HG02970 (cell line): ENCODE measurements at regions not wholly inside any gene's neighbourhood (a gene's known extent, or its start where the extent isn't known, plus 50 kb on each side); places are given as distances from the start of the nearest gene placed in this dataset.

Experiments used
- ATAC-seq: cut with Tn5 transposase; IDR thresholded peaks from one replicate; pipeline ENCODE4 v1.9.1; 2021; ENCODE audit warnings: mild to moderate bottlenecking, moderate library complexity, moderate number of reproducible peaks; ENCODE audit not compliant: unreplicated experiment, low FRiP score

DNA sequence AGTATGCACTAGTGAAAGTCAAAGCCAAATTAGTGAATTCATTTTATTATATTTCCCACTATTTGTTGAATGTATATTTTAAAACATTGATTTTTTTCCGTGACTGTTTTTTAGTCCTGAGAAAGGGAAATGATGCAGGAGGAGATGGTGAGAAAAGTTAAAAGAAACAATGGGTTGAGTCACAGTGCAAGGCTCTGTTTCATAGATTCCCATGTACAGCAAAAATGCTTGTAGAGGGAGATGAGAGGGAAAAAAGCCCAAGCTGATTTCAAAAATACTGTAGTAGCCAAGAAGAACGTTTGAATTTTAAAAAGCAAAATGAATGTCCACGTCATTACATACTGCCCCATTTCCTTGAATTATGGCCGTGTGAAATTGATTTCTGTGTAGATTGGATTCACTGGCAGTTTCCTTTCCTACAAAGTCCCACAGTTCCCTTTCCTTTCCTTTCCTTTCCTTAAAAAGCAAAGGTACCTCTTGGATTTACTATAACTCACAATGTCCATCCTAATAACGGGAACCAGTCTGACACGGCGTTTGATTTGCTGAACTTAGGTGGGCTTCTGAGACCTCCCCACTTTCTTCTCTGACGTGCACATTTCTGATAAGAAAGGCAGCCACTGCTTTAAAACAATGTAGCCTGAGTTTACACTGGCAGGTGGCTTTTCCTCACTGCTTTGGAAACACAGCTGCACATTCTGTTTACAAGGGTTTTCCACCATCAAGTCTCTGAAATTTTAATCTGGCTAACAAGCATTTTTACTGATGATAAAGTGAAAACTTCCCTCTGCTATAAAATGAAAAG, 63.7 kb downstream of the SPCS3 start:
- no peak for ATAC-seq

- ATAC-seq = no peak
Measured at GRCh38 chr4:176385601-176386000, 65.8 kb downstream of the SPCS3 start.

DNA sequence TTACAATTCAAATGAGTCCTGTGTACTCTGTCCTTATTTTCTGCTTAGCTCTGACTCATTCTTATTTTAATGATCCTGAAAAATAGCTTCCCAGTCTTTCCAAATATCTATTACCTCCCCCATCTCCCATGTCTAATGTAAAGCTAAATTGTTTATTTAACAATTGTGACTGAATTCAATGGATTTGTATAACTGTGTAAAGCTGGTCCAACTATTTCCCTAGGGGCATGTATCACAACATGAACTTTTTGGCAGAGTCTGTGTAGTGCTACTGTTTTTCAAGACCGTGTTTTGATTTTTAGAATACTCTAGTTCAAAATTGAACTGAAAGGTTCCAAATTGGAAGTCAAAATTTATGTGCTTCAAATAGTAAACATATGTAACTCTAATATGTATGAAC, 67.8 kb downstream of the SPCS3 start:
- no peak for ATAC-seq

DNA sequence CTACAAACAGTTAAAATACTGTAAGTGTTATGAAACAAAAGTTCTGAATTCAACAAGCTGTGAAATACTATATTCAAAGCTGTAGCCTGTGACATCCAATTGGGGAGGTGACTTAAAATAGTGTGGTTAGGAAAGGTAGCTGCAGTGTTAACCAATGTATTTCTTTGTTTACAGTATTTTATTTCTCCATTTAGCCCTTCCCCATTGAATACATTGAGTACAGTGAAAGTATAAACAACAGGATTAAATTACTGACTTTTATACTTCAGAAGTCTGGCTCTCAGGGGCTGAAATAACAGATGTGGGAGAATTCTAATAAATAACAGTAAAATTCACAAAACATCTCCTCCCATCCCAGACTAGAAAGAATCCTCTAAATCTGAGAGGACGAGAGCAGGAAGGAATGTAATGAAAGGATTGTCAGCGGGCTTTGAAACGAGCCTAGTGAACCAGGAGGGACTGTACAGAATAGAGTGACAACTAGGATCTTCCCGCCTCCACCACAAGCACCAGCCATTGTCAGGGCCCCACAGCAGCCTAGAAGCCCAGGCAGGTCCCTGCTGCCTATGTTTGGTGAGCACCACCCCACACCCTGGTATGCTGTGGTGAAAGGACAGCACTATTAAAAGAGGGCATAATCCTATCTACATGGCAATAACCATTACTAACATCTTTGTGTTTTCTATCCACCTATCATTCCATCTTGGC, 73.7 kb downstream of the SPCS3 start:
- ATAC-seq = no peak

DNA sequence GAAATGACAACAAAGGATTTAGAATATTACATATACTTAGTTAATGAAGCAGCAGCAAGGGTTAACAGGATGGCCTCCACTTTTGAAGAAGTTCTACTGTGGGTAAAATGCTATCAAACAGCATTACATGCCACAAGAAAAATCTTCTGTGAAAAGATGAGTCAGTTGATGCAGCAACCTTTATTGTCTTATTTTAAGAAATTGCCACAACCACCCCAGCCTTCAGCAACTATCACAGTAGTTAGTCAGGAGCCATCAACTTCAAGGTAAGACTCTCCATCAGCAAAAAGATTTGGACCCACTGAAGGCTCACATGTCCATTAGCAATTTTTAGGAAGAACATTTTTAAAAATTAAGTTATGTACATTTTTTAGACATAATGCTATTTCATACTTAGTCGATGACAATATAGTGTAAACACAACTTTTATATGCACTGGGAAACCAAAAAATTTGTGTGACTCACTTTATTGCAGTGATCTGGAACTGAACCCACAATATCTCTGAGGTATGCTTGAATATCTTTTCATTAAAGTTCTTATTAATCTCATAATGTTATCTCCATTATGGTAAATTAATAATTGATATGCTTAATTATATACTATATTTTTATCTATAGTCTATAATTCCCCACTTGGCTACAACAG, 81.2 kb downstream of the SPCS3 start:
- no peak for ATAC-seq

DNA sequence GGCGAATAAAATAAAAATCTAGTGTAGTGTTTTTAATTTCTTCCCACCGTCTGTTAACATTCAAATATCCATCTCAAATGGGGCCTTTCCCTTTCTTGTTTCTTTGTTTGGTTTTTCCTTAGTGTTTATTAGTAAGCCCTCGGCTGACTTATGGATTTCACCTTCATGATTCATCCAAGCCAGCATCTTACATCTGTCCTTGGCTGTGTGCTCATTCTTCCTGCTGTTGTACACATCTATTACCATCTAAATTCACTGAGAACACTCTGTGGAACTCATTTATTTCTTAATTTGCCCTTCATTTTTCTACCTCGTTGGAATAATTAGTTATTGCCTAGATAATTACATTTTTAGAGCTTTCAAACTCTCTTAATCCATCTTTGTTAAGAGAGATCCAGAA, 84.9 kb downstream of the SPCS3 start:
- no peak for ATAC-seq

- no peak for ATAC-seq
Measured at GRCh38 chr4:176406297-176406696, 86.5 kb downstream of the SPCS3 start.

DNA sequence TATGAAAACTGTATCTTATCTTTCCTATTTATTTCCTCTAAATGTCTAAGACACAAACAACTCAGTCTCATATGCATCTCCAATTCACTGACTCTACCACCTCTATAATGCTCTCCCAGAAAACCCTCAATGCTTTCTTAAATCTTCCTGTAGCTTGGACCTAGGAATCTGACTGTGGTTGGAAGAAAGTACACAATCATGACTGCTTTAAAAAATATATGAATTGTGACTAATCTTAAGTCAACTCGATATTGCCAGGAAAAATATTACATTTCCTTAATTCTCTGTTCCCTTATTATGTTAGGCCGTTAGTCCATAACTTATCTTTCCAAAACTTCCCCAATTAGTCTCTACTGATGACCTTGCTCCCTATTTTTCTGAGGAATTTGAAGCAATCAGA, 87.0 kb downstream of the SPCS3 start:
- no peak for ATAC-seq

GRCh38 chr4:176409627-176410026, 89.9 kb downstream of the SPCS3 start:
- ATAC-seq = no peak

GRCh38 chr4:176413171-176413570, 93.4 kb downstream of the SPCS3 start:
- ATAC-seq = no peak

DNA sequence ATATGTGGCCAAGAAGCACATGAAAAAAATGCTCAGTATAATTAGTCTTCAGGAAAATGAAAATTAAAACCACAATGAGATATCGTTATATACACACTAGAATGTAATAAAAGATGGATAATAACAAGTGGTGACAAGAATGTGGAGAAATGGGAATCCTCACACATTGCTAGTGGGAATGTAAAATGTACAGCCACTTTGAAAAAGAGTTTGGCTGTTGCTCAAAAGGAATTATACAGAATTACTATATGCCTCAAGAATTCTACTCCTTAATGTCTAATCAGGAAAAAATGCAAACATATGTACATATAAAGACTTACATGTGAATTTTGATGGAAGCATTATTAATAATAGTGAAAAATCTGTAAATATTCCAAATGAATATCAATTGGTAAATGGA, 102.2 kb downstream of the SPCS3 start:
- no peak for ATAC-seq

DNA sequence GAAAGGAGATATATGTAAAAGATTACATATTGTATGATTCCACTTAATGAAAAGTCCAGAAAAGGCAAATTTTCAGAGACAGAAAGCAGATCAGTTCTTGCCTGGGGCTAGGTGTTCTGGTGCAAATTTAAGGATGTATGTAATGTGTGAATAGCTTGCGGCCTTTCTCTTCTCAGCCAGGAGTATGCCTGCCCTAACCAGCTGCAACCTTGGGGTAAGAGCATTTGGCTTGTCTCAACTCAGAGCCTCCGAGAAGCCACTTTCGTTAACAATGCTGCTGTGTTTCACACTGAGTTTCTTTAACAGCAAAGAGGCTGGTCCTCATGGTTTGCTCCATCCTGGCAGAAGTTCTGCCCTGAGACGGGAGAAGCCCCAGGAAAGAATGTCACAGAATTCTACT, 102.7 kb downstream of the SPCS3 start:
- no peak for ATAC-seq

GRCh38 chr4:176425035-176425434, 105.3 kb downstream of the SPCS3 start:
- no peak for ATAC-seq

- ATAC-seq = no peak
Measured at GRCh38 chr4:176432811-176433540, 113.2 kb downstream of the SPCS3 start.

- no peak for ATAC-seq
Measured at GRCh38 chr4:176433983-176434382, 114.2 kb downstream of the SPCS3 start.

- ATAC-seq = no peak
Measured at GRCh38 chr4:176435901-176436292, 116.1 kb downstream of the SPCS3 start.

DNA sequence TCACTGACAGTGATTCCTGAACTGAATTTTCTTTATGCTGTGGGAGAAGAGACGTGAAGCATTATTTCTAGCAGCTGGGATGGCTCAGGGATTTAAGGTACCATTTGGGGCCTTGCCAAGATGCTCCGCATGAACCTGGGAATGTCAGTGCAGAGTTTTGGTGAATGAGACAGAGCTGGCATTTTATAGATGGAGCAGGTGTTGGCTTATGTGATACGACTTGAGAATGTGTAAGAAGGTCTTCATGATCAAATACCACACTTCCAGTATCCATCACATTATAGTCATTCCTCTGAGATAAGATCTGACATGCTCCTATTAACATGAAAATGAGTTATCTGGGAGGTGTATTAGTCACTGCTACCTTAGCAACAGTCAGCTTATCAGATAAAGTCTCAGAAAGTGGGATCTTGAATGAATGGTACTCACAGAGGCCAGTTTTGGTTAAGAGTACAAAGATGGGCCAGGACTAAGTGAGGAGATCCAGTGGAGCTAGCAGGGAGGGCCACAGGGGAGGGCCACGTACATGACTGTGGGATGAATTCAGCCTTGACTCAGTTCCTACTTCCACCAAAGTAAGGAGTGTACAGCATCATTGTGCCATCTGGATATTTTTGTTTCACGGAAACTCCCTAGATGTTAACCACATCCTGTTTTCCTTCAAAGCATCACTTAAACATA, 116.7 kb downstream of the SPCS3 start:
- no peak for ATAC-seq

DNA sequence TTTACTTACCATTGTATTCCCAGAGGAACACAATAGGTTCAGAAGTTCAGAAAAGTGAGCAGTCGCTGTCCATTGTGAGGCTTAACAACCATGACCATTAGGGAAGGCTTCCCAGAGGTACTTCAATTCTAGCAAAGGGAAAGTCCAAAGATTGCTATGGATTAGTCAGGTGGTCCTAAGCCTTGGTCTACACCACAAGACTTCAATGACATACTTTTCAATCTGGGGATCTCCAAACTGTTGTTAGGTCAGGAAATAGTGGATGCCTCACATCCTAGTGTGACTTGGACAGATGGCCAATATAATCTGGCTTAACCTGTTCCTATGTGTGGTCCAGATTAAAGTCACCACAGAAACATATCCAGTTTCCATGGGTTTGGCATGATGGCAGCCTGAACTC, 118.0 kb downstream of the SPCS3 start:
- ATAC-seq = no peak

DNA sequence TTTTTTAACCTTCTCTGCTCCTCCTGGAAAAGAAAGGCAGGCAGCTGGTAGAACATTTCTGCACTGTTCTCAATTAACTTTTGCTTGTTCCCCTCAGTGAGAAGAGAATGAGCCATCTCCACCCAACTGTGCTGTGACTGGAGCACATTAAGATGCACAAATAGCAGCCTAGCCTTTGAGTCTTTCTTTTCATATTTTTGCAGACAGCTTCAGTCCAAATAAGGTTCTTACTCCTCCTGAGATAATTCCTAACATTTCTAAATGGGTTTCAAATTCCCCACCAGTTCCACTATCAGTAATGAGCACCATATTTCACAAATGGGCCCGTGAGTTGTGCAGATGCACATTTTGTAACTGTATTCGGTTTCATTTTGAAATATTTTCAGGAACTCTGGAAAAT, 118.6 kb downstream of the SPCS3 start:
- no peak for ATAC-seq

- no peak for ATAC-seq
Measured at GRCh38 chr4:176439611-176440010, 119.8 kb downstream of the SPCS3 start.
